Stimulated activated CD4-positive, alpha-beta T cell treated with anti-CD3 and anti-CD28 coated beads, Interleukin-1b, Interleukin-23, amount 100 ng/mL, for 1 hour (primary cell): ENCODE measurements at regions not wholly inside any gene's neighbourhood (a gene's known extent, or its start where the extent isn't known, plus 50 kb on each side); places are given as distances from the start of the nearest gene placed in this dataset.

Experiments used
- DNase-seq, 2 donors: peaks; one replicate each; pipeline ENCODE4 v3.0.0-alpha.2; 2020; ENCODE audit warnings: low read depth in 2 of 2

GRCh38 chr1:39136638-39137037, 67.9 kb upstream of the MACF1 start:
- no peak for DNase-seq

DNA sequence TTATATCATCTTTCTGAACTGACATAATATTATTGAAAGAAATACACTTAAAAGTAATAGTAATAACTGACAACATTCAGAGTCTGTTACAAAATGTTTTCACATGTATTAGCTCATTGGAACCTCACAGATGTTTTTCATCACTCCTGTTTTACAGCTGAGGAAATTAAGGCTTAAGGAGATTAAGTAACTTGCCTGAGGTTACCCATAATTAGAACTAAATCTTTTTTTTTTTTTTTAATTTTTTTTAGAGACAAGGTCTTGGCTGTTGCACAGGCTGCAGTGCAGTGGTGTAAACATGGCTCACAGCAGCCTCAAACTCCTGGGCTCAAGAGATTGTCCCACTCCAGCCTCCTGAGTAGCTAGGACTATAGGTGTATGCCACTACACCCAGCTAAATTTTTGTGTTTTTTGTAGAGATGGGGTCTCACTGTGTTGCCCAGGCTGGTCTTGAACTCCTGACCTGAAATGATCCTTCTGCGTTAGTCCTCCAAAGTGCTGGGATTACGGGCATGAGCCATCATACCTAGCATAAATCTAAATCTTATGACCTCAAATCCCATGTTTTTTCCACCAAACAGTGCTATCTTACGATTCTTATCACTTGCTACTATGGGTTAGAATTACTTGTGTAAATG, 64.7 kb upstream of the MACF1 start:
- no peak for DNase-seq

- DNase-seq, result no peak
Measured at GRCh38 chr1:39141925-39142324, 62.6 kb upstream of the MACF1 start.

DNA sequence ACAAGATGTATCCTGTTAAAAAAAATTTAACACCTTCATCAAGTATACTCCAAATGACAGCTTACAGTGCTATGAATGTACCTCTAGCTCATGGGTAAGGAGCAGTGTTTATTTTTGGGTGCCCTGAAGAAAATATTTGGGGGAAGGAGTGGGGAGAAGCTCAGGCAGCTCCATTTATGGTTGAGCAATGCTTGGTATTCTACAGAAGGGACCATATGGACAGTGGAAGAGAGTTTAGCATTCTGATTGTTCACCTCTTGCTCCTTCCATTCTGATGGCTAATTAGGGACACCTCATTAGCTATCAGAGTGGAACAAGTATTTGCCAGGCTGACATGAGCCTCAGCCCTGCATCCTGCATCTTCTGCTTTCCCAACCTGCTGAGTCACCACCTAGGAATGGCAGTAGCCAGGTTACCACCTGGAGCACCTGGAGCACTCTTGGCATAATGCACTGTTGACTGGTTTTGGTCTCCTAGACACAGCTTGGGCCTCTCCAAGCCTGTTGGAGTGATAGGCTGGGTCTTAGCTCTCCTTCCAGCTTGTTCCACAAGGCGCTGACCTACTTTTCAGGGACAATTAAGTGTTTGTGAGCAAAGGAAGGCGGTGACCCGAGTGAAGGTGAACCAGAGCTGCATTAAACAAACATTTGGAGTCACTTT, 62.0 kb upstream of the MACF1 start:
- no peak for DNase-seq

- no peak for DNase-seq
Measured at GRCh38 chr1:39144924-39145323, 59.6 kb upstream of the MACF1 start.

DNA sequence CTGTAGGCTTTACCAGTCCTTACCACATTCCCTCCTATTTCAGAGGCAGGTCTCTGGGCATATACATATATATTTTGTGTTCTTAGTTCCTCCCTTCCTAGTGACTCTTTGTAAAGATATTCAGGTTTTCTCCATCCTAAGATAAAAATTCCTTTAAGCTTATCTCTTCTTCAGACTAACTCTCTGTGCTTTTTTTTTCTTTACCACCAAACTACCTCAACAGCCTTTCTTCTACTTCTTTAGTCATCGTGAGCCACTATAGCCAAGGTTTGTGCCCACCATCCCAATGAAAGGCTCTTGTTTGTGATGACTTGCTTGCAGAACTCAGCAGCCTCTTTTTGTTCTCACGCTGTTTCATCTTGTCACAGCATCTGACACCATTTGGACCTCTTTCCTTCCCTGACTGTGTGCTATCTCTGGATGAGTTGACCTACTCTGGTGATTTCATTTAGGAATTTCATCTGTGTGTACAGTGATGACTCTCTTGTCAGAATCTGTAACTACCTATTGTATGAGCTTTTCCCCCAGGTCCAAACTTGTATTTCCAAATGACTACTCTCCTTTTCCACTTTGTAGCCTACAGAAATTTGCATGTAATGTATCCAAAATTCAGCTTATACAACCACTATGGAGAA, 59.0 kb upstream of the MACF1 start:
- no peak for DNase-seq

- DNase-seq, result no peak
Measured at GRCh38 chr1:39146681-39147080, 57.8 kb upstream of the MACF1 start.

- no peak for DNase-seq
Measured at GRCh38 chr1:39147099-39148025, 57.1 kb upstream of the MACF1 start.

- DNase-seq, result no peak
Measured at GRCh38 chr1:39148942-39149341, 55.6 kb upstream of the MACF1 start.

- DNase-seq, result no peak
Measured at GRCh38 chr1:39149509-39149908, 55.0 kb upstream of the MACF1 start.

DNA sequence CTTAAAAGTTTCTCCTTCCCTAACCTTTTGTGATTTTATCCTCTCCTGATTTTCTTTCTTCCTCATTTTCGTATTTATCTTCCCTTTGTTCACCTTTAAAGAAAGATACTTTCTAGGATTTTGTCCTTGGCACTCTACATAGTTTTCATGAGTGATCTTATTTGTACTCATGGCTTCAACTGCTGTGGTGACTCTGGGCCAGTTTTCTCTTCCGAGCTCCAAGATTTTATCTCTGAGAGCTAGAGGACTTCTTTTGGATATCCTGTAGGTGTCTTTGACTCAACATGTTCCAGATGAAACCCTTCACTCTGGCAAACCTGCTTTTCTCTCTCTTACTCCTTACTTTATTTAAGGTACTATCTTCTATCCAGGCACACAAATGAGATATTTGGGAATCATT, 53.7 kb upstream of the MACF1 start:
- no peak for DNase-seq

GRCh38 chr1:39151267-39151666, 53.2 kb upstream of the MACF1 start:
- DNase-seq, result no peak

GRCh38 chr1:39152923-39153322, 51.6 kb upstream of the MACF1 start:
- no peak for DNase-seq

- no peak for DNase-seq
Measured at GRCh38 chr1:39153684-39154083, 50.8 kb upstream of the MACF1 start.

DNA sequence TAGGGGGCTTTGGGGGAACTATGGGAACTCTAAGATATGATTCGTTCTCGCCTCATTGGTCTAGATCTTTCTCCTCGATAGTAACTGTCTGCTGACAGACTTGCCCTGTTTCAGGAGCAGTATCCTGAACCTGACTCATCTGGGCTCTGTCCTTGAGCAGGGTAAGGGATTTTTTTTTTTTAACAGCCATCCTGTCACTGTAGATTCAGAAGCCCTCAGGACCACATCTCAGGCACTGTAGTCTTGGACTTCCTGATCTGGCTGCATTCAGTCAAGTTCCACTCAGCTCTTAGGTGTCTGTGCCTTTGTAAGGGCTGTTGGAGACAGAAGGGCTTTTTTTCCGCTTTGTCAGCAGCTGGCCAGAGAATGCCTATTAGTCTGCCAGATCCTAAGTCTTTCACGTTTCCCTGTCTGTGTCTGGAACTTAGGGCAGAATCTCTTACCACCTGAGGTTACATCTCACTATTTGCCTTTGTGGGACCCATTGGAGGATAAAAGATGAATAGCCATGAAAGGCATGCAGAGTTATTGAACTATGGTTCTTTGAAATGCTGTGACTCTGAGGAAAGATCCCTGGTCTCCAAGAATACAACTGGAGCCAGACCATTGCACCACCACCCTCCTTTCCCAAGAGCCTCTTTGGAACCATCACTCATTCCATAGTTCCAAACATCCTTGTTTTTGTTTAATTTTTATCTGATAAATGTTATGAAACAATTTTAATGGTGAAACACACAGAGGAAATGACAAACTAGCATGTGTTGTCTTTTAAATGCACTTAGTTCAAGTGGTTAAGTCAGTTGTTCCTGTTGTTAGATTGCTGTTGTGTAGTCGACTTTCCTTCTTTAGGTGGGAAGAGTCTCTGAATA, 49.7 kb upstream of the MACF1 start:
- DNase-seq, result no peak
